ENCODE measurements at regions not wholly inside any gene's neighbourhood (a gene's known extent, or its start where the extent isn't known, plus 50 kb on each side); places are given as distances from the start of the nearest gene placed in this dataset.

GRCh38 chr22:48475661-48476345, 1351.9 kb downstream of the BRD1 start:
- Mint-ChIP-seq H3K36me3 (ENCODE audit: low read depth) (no peaks in the 10 kb centered on the region), H3K27ac (no peak overlapping the region), H3K4me3 (no peak overlapping the region), H3K4me1 (ENCODE audit: low read depth) (no peaks in the 10 kb centered on the region), H3K9me3 (no peaks in the 10 kb centered on the region), H3K27me3 (peaks cover 35% of the 10 kb centered on the region)
- DNase-seq, result no peak

GRCh38 chr22:48474881-48475280, 1352.8 kb downstream of the BRD1 start:
- no peaks in the 10 kb centered on the region for H3K9me3 Mint-ChIP-seq
- no peaks in the 10 kb centered on the region for H3K36me3 Mint-ChIP-seq (ENCODE audit: low read depth)
- H3K27ac Mint-ChIP-seq, result no peak overlapping the region
- no peak for DNase-seq
- H3K27me3 Mint-ChIP-seq, result peaks cover 37% of the 10 kb centered on the region
- no peaks in the 10 kb centered on the region for H3K4me1 Mint-ChIP-seq (ENCODE audit: low read depth)
- no peak overlapping the region for H3K4me3 Mint-ChIP-seq

GRCh38 chr22:48473202-48473601, 1354.5 kb downstream of the BRD1 start:
- Mint-ChIP-seq H3K36me3 (ENCODE audit: low read depth) (no peaks in the 10 kb centered on the region), H3K27me3 (peaks cover 37% of the 10 kb centered on the region), H3K9me3 (no peaks in the 10 kb centered on the region), H3K4me3 (no peak overlapping the region), H3K4me1 (ENCODE audit: low read depth) (no peaks in the 10 kb centered on the region), H3K27ac (no peak overlapping the region)
- DNase-seq, result no peak

GRCh38 chr22:48464246-48464645, 1363.4 kb downstream of the BRD1 start:
- Mint-ChIP-seq H3K36me3 (ENCODE audit: low read depth) (no peaks in the 10 kb centered on the region), H3K27me3 (peaks cover 3% of the 10 kb centered on the region), H3K27ac (no peak overlapping the region), H3K9me3 (no peaks in the 10 kb centered on the region), H3K4me1 (ENCODE audit: low read depth) (no peaks in the 10 kb centered on the region), H3K4me3 (no peak overlapping the region)
- no peak for DNase-seq

GRCh38 chr22:48459859-48460823, 1367.5 kb downstream of the BRD1 start:
- DNase-seq, result no peak
- no peaks in the 10 kb centered on the region for H3K36me3 Mint-ChIP-seq (ENCODE audit: low read depth)
- no peaks in the 10 kb centered on the region for H3K4me1 Mint-ChIP-seq (ENCODE audit: low read depth)
- H3K9me3 Mint-ChIP-seq, result no peaks in the 10 kb centered on the region
- peaks cover 7% of the 10 kb centered on the region for H3K27me3 Mint-ChIP-seq
- H3K4me3 Mint-ChIP-seq, result no peak overlapping the region
- H3K27ac Mint-ChIP-seq, result no peak overlapping the region

- H3K4me3 Mint-ChIP-seq, result no peak overlapping the region
- DNase-seq, result no peak
- H3K27ac Mint-ChIP-seq, result no peak overlapping the region
- H3K9me3 Mint-ChIP-seq, result no peaks in the 10 kb centered on the region
- peaks cover 7% of the 10 kb centered on the region for H3K27me3 Mint-ChIP-seq
- no peaks in the 10 kb centered on the region for H3K36me3 Mint-ChIP-seq (ENCODE audit: low read depth)
- no peaks in the 10 kb centered on the region for H3K4me1 Mint-ChIP-seq (ENCODE audit: low read depth)
Measured at GRCh38 chr22:48459259-48459658, 1368.4 kb downstream of the BRD1 start.

- Mint-ChIP-seq H3K36me3 (ENCODE audit: low read depth) (no peaks in the 10 kb centered on the region), H3K4me1 (ENCODE audit: low read depth) (no peaks in the 10 kb centered on the region), H3K9me3 (no peaks in the 10 kb centered on the region), H3K27ac (no peak overlapping the region), H3K27me3 (peaks cover 10% of the 10 kb centered on the region), H3K4me3 (no peak overlapping the region)
- no peak for DNase-seq
Measured at GRCh38 chr22:48456449-48456848, 1371.2 kb downstream of the BRD1 start.

GRCh38 chr22:48453751-48454485, 1373.8 kb downstream of the BRD1 start:
- no peak overlapping the region for H3K4me3 Mint-ChIP-seq
- peaks cover 27% of the 10 kb centered on the region for H3K27me3 Mint-ChIP-seq
- H3K4me1 Mint-ChIP-seq (ENCODE audit: low read depth), result no peaks in the 10 kb centered on the region
- H3K27ac Mint-ChIP-seq, result no peak overlapping the region
- DNase-seq, result no peak
- no peaks in the 10 kb centered on the region for H3K9me3 Mint-ChIP-seq
- H3K36me3 Mint-ChIP-seq (ENCODE audit: low read depth), result no peaks in the 10 kb centered on the region

GRCh38 chr22:48453171-48453570, 1374.5 kb downstream of the BRD1 start:
- Mint-ChIP-seq H3K27ac (no peak overlapping the region), H3K4me1 (ENCODE audit: low read depth) (no peaks in the 10 kb centered on the region), H3K4me3 (no peak overlapping the region), H3K27me3 (peaks cover 27% of the 10 kb centered on the region), H3K36me3 (ENCODE audit: low read depth) (no peaks in the 10 kb centered on the region), H3K9me3 (no peaks in the 10 kb centered on the region)
- DNase-seq, result no peak

- no peak for DNase-seq
- no peaks in the 10 kb centered on the region for H3K4me1 Mint-ChIP-seq (ENCODE audit: low read depth)
- no peaks in the 10 kb centered on the region for H3K36me3 Mint-ChIP-seq (ENCODE audit: low read depth)
- H3K27me3 Mint-ChIP-seq, result peaks cover 25% of the 10 kb centered on the region
- H3K9me3 Mint-ChIP-seq, result no peaks in the 10 kb centered on the region
- no peak overlapping the region for H3K4me3 Mint-ChIP-seq
- H3K27ac Mint-ChIP-seq, result no peak overlapping the region
Measured at GRCh38 chr22:48452766-48453165, 1374.9 kb downstream of the BRD1 start.

GRCh38 chr22:48451891-48452290, 1375.8 kb downstream of the BRD1 start:
- no peaks in the 10 kb centered on the region for H3K4me1 Mint-ChIP-seq (ENCODE audit: low read depth)
- H3K27ac Mint-ChIP-seq, result no peak overlapping the region
- peaks cover 22% of the 10 kb centered on the region for H3K27me3 Mint-ChIP-seq
- H3K36me3 Mint-ChIP-seq (ENCODE audit: low read depth), result no peaks in the 10 kb centered on the region
- no peak for DNase-seq
- no peak overlapping the region for H3K4me3 Mint-ChIP-seq
- H3K9me3 Mint-ChIP-seq, result no peaks in the 10 kb centered on the region

- Mint-ChIP-seq H3K27me3 (peaks cover 22% of the 10 kb centered on the region), H3K9me3 (no peaks in the 10 kb centered on the region), H3K4me3 (no peak overlapping the region), H3K4me1 (ENCODE audit: low read depth) (no peaks in the 10 kb centered on the region), H3K27ac (no peak overlapping the region), H3K36me3 (ENCODE audit: low read depth) (no peaks in the 10 kb centered on the region)
- DNase-seq, result no peak
Measured at GRCh38 chr22:48450188-48450825, 1377.4 kb downstream of the BRD1 start.

- H3K27ac Mint-ChIP-seq, result no peak overlapping the region
- no peak overlapping the region for H3K4me3 Mint-ChIP-seq
- DNase-seq, result no peak
- peaks cover 22% of the 10 kb centered on the region for H3K27me3 Mint-ChIP-seq
- H3K36me3 Mint-ChIP-seq (ENCODE audit: low read depth), result no peaks in the 10 kb centered on the region
- no peaks in the 10 kb centered on the region for H3K9me3 Mint-ChIP-seq
- no peaks in the 10 kb centered on the region for H3K4me1 Mint-ChIP-seq (ENCODE audit: low read depth)
Measured at GRCh38 chr22:48449466-48450187, 1378.0 kb downstream of the BRD1 start.

GRCh38 chr22:48448821-48449220, 1378.9 kb downstream of the BRD1 start:
- no peaks in the 10 kb centered on the region for H3K9me3 Mint-ChIP-seq
- H3K4me1 Mint-ChIP-seq (ENCODE audit: low read depth), result no peaks in the 10 kb centered on the region
- no peak for DNase-seq
- H3K27me3 Mint-ChIP-seq, result peaks cover 22% of the 10 kb centered on the region
- no peak overlapping the region for H3K4me3 Mint-ChIP-seq
- H3K27ac Mint-ChIP-seq, result no peak overlapping the region
- no peaks in the 10 kb centered on the region for H3K36me3 Mint-ChIP-seq (ENCODE audit: low read depth)

All from activated T-cell treated with anti-CD3 and anti-CD28 coated beads, Interleukin-2, amount 50 U/mL, for 24 hours (primary cell).